Peyer's patch (tissue), 4 donors: ENCODE measurements at regions not wholly inside any gene's neighbourhood (a gene's known extent, or its start where the extent isn't known, plus 50 kb on each side); places are given as distances from the start of the nearest gene placed in this dataset.

Experiments
- DNase-seq, 3 donors: peaks; one replicate each; pipeline ENCODE4 v3.0.0-alpha.2; 2017 to 2019
- H3K27ac ChIP-seq, 4 donors: fragments of 200-600 bp; sonication (generic); one replicate each; pipeline ENCODE4 v1.5.1; 2016 to 2019
- H3K27me3 ChIP-seq, 2 donors: fragments of 200-600 bp; sonication (generic); one replicate each; pipeline ENCODE4 v1.5.1; 2019
- H3K36me3 ChIP-seq, 3 donors: fragments of 200-600 bp; sonication (generic); one replicate each; pipeline ENCODE4 v1.5.1; 2016 to 2019
- H3K4me1 ChIP-seq, 4 donors: fragments of 200-600 bp; sonication (generic); one replicate each; pipeline ENCODE4 v1.5.1; 2016 to 2019
- H3K4me3 ChIP-seq, 4 donors: fragments of 200-600 bp; sonication (generic); 1 replicate in 3 of 4; 2 replicates in 1 of 4; pipeline ENCODE4 v1.5.1; 2016 to 2019; ENCODE audit warnings: mild to moderate bottlenecking in 1 of 4
- H3K9me3 ChIP-seq, 4 donors: fragments of 200-600 bp; sonication (generic); one replicate each; pipeline ENCODE4 v1.5.1; 2016 to 2019; ENCODE audit warnings: mild to moderate bottlenecking in 1 of 4
- CTCF ChIP-seq, 6 experiments: fragments of 450-650 bp in 4 of 6; fragments of 200-600 bp in 2 of 6; sonication (generic) in 1 of 6; IDR thresholded peaks; one replicate each; pipeline ENCODE4 v1.5.1; 2017 to 2019; ENCODE audit warnings: antibody characterized with exemption in 6 of 6, mild to moderate bottlenecking in 3 of 6, moderate library complexity in 1 of 6
- POLR2A ChIP-seq, 2 donors: fragments of 450-650 bp; IDR thresholded peaks; one replicate each; pipeline ENCODE4 v1.5.1; 2017; ENCODE audit warnings: antibody characterized with exemption in 2 of 2, mild to moderate bottlenecking in 2 of 2, moderate library complexity in 2 of 2

- no peak for TF ChIP-seq CTCF (IDR thresholded peaks at IDR 0.05)
- no peak for TF ChIP-seq POLR2A (IDR thresholded peaks at IDR 0.05)
Observed at GRCh38 chr20:51218603-51219002, 195.7 kb upstream of the KCNG1 start.

GRCh38 chr20:51217347-51218045, 194.6 kb upstream of the KCNG1 start:
- Histone ChIP-seq H3K27me3 (no peaks in the 10 kb centered on the region), H3K4me3 (no peak overlapping the region), H3K36me3 (no peaks in the 10 kb centered on the region), H3K9me3 (peaks cover 0 to 10% (median 4%) of the 10 kb centered on the region in 4 donors), H3K4me1 (no peaks in the 10 kb centered on the region), H3K27ac (no peak overlapping the region)
- DNase-seq, result no peak
- TF ChIP-seq POLR2A (IDR thresholded peaks at IDR 0.05), result no peak
- no peak for TF ChIP-seq CTCF (IDR thresholded peaks at IDR 0.05)

More at GRCh38 chr20:51218603-51219002, 195.7 kb upstream of the KCNG1 start:
- DNase-seq, result no peak
- peaks cover 0 to 10% (median 4%) of the 10 kb centered on the region in 4 donors for H3K9me3 ChIP-seq
- no peak overlapping the region for H3K27ac ChIP-seq
- no peaks in the 10 kb centered on the region for H3K4me1 ChIP-seq
- H3K4me3 ChIP-seq, result no peak overlapping the region
- no peaks in the 10 kb centered on the region for H3K36me3 ChIP-seq
- no peaks in the 10 kb centered on the region for H3K27me3 ChIP-seq

- Histone ChIP-seq H3K36me3 (no peaks in the 10 kb centered on the region), H3K9me3 (peaks cover 0 to 10% (median 4%) of the 10 kb centered on the region in 4 donors), H3K4me3 (no peak overlapping the region), H3K4me1 (no peaks in the 10 kb centered on the region), H3K27ac (no peak overlapping the region), H3K27me3 (no peaks in the 10 kb centered on the region)
- TF ChIP-seq CTCF (IDR thresholded peaks at IDR 0.05) (no peak), POLR2A (IDR thresholded peaks at IDR 0.05) (no peak)
- no peak for DNase-seq
Observed at GRCh38 chr20:51216850-51217249, 193.9 kb upstream of the KCNG1 start.

GRCh38 chr20:51212816-51213215, 189.9 kb upstream of the KCNG1 start:
- TF ChIP-seq POLR2A (IDR thresholded peaks at IDR 0.05) (no peak), CTCF (IDR thresholded peaks at IDR 0.05) (no peak)
- Histone ChIP-seq H3K4me3 (no peak overlapping the region), H3K27ac (no peak overlapping the region), H3K27me3 (no peaks in the 10 kb centered on the region), H3K36me3 (no peaks in the 10 kb centered on the region), H3K9me3 (peaks cover 0 to 9% (median 4%) of the 10 kb centered on the region in 4 donors), H3K4me1 (no peaks in the 10 kb centered on the region)
- no peak for DNase-seq

- no peak for DNase-seq
- Histone ChIP-seq H3K4me3 (no peak overlapping the region), H3K36me3 (no peaks in the 10 kb centered on the region), H3K9me3 (no peaks in the 10 kb centered on the region), H3K27ac (no peak overlapping the region), H3K4me1 (no peaks in the 10 kb centered on the region), H3K27me3 (no peaks in the 10 kb centered on the region)
- no peak for TF ChIP-seq POLR2A (IDR thresholded peaks at IDR 0.05)
- TF ChIP-seq CTCF (IDR thresholded peaks at IDR 0.05), result no peak
Observed at GRCh38 chr20:51211191-51211590, 188.3 kb upstream of the KCNG1 start.
